K562 (cell line): ENCODE measurements at regions not wholly inside any gene's neighbourhood (a gene's known extent, or its start where the extent isn't known, plus 50 kb on each side); places are given as distances from the start of the nearest gene placed in this dataset.

ENCODE experiments used
- ATAC-seq: fragments of 200-7000 bp; cut with Tn5 transposase; 3 replicates; pipeline ENCODE4 v1.9.1; 2020; ENCODE audit warnings: moderate library complexity
- BruUV-seq: library from RNA; stranded (reverse); fragments of 400-500 nt; replicated peaks from 2 replicates; lab custom pipeline; 2021; lab: Mats Ljungman, UMichigan
- CTCF ChIA-PET: fragments of 300-600 bp; formaldehyde crosslinking; extraction: SDS; loops from one replicate; lab custom pipeline; 2021; ENCODE audit warnings: low intra/inter-chr PET ratio; lab: Yijun Ruan, JAX
- POLR2A ChIA-PET: fragments of 300-600, 350-650 bp; sonication (Branson Sonifier 250); formaldehyde crosslinking; extraction: SDS; loops from one replicate; lab custom pipeline; 2021; ENCODE audit warnings: antibody characterized with exemption, inconsistent platforms; lab: Yijun Ruan, JAX
- DNase-seq, 4 experiments: peaks; one replicate each; pipeline versions ENCODE4 v3.0.0 to v3.0.0-alpha.2; 2011 to 2018; ENCODE audit warnings: low spot score in 3 of 4, mixed read lengths in 3 of 4; ENCODE audit errors: extremely low read depth in 1 of 4
- FAIRE-seq: peaks from 2 replicates; lab custom pipeline; 2011; peaks lifted over from hg19 to GRCh38; lab: Jason Lieb, UNC
- H2AFZ ChIP-seq: 2 replicates; pipeline ENCODE4 v1.6.0; 2011; ENCODE audit warnings: low read depth, low read length, control low read depth, inconsistent platforms
- H3K27ac ChIP-seq: fragments of 200-600 bp; 3 replicates; pipeline ENCODE4 v1.8.0; 2011; ENCODE audit warnings: low read depth, mild to moderate bottlenecking, control low read depth, inconsistent platforms, low read length, moderate library complexity, mixed read lengths; ENCODE audit errors: extremely low read depth
- H3K27me3 ChIP-seq, 2 experiments: fragments of 300-600 bp in 1 of 2; 2 replicates in 1 of 2; 3 replicates in 1 of 2; pipeline versions ENCODE4 v1.6.0 to v1.8.0; 2011; ENCODE audit warnings: inconsistent platforms in 2 of 2, low read length in 2 of 2, mild to moderate bottlenecking in 1 of 2, mixed read lengths in 1 of 2, moderate library complexity in 1 of 2; ENCODE audit not compliant: control insufficient read depth in 2 of 2, insufficient read depth in 2 of 2
- H3K36me3 ChIP-seq: fragments of 300-600 bp; 3 replicates; pipeline ENCODE4 v1.8.0; 2011; ENCODE audit warnings: mild to moderate bottlenecking, low read length, inconsistent platforms; ENCODE audit not compliant: control insufficient read depth, insufficient read depth
- H3K4me1 ChIP-seq, 2 experiments: fragments of 200-600 bp in 1 of 2; replicated peaks in 1 of 2; 2 replicates in 1 of 2; 3 replicates in 1 of 2; pipeline versions ENCODE4 v1.5.1 to v1.8.0; 2011; ENCODE audit warnings: inconsistent platforms in 2 of 2, low read length in 2 of 2, mild to moderate bottlenecking in 1 of 2, mixed read lengths in 1 of 2, moderate library complexity in 1 of 2; ENCODE audit not compliant: control insufficient read depth in 2 of 2, insufficient read depth in 2 of 2
- H3K4me2 ChIP-seq: 2 replicates; pipeline ENCODE4 v1.6.1; 2011; ENCODE audit warnings: low read length, control low read depth, inconsistent platforms, mixed read lengths; ENCODE audit not compliant: insufficient read depth
- H3K4me3 ChIP-seq: fragments of 200-600 bp; sonication (generic), shearing (Covaris generic); 2 replicates; pipeline ENCODE4 v1.5.1; 2016; ENCODE audit warnings: control low read depth, inconsistent platforms
- H3K79me2 ChIP-seq: fragments of 200-600 bp; 3 replicates; pipeline ENCODE4 v1.8.0; 2011; ENCODE audit warnings: low read length, inconsistent platforms; ENCODE audit not compliant: control insufficient read depth, insufficient read depth
- H3K9ac ChIP-seq, 2 experiments: 2 replicates each; pipeline versions ENCODE4 v1.6.0 to v1.6.1; 2011; ENCODE audit warnings: low read depth in 2 of 2, low read length in 2 of 2, control low read depth in 1 of 2, inconsistent platforms in 1 of 2, mild to moderate bottlenecking in 1 of 2, mixed read lengths in 1 of 2; ENCODE audit not compliant: insufficient read depth in 1 of 2
- H3K9me1 ChIP-seq: one replicate; pipeline ENCODE4 v1.6.0; 2011; ENCODE audit warnings: inconsistent platforms, mild to moderate bottlenecking, low read length, moderate library complexity; ENCODE audit not compliant: control insufficient read depth, insufficient read depth
- H3K9me3 ChIP-seq: replicated peaks from 2 replicates; pipeline ENCODE4 v1.5.1; 2011; ENCODE audit warnings: low read depth, low read length, inconsistent platforms; ENCODE audit not compliant: control insufficient read depth, insufficient read depth
- H4K20me1 ChIP-seq: replicated peaks from 2 replicates; pipeline ENCODE4 v1.6.1; 2011; ENCODE audit warnings: low read length, inconsistent platforms, mixed read lengths; ENCODE audit not compliant: control insufficient read depth, insufficient read depth
- CCNT2 ChIP-seq: IDR thresholded peaks from 2 replicates; pipeline ENCODE4 v1.6.1; 2011; ENCODE audit warnings: borderline replicate concordance, low read depth, mild to moderate bottlenecking, moderate library complexity, mixed read lengths, low read length; ENCODE audit not compliant: insufficient read length; ENCODE audit errors: extremely low read depth
- COPS2 ChIP-seq: fragments of 450-650 bp; conservative IDR thresholded peaks from 2 replicates; pipeline ENCODE4 v1.6.1; 2016; ENCODE audit warnings: mild to moderate bottlenecking, moderate library complexity
- GMEB1 ChIP-seq: fragments of 250-450 bp; sonication (Bioruptor Pico); IDR thresholded peaks from 2 replicates; pipeline ENCODE4 v1.4.0; 2020; ENCODE audit warnings: mild to moderate bottlenecking
- HEY1 ChIP-seq: fragments of 250-450 bp; sonication (Bioruptor Pico); IDR thresholded peaks from 2 replicates; pipeline ENCODE4 v1.5.0; 2020; ENCODE audit warnings: mild to moderate bottlenecking, moderate library complexity, borderline replicate concordance
- MXD1 ChIP-seq: fragments of 250-450 bp; sonication (Bioruptor Pico); IDR thresholded peaks from 2 replicates; pipeline ENCODE4 v1.8.0; 2021; ENCODE audit warnings: borderline replicate concordance, mild to moderate bottlenecking, moderate library complexity; ENCODE audit not compliant: poor library complexity, severe bottlenecking
- POLR3G ChIP-seq: IDR thresholded peaks from 2 replicates; pipeline ENCODE4 v1.6.1; 2011; ENCODE audit not compliant: insufficient read length, insufficient replicate concordance; ENCODE audit errors: extremely low read depth
- RBBP5 ChIP-seq: fragments of 200-600 bp; sonication (generic); IDR thresholded peaks from 2 replicates; pipeline ENCODE4 v1.6.1; 2012; ENCODE audit warnings: borderline replicate concordance, mild to moderate bottlenecking, low read length, control low read depth, inconsistent platforms; ENCODE audit not compliant: insufficient read depth, poor library complexity, severe bottlenecking
- RBM14 ChIP-seq: fragments of 200-400 bp; formaldehyde crosslinking; IDR thresholded peaks from 2 replicates; pipeline ENCODE4 v1.6.1; 2018; ENCODE audit warnings: low read depth, mild to moderate bottlenecking, low read length, moderate library complexity, borderline replicate concordance; ENCODE audit not compliant: insufficient read depth
- RFX7 ChIP-seq: fragments of 250-450 bp; sonication (Bioruptor Pico); IDR thresholded peaks from 2 replicates; pipeline ENCODE4 v1.5.1; 2021; ENCODE audit warnings: mild to moderate bottlenecking
- ZBTB11 ChIP-seq, 3 experiments: fragments of 200-800 bp in 1 of 3; fragments of 250-450 bp in 1 of 3; fragments of 450-650 bp in 1 of 3; sonication (Bioruptor Pico) in 1 of 3; sonication (Bioruptor generic) in 1 of 3; formaldehyde crosslinking in 1 of 3; IDR thresholded peaks; 2 replicates each; pipeline versions ENCODE4 v1.6.1 to v1.8.0; 2016 to 2022; ENCODE audit warnings: mild to moderate bottlenecking in 2 of 3, missing genetic modification characterization in 2 of 3, missing compliant biosample characterization in 1 of 3, moderate library complexity in 1 of 3
- ZNF518B ChIP-seq: fragments of 250-450 bp; sonication (Bioruptor Pico); IDR thresholded peaks from 2 replicates; pipeline ENCODE4 v1.5.0; 2021; ENCODE audit warnings: mild to moderate bottlenecking, moderate library complexity
- WGBS: fragments of 100-300 bp; shearing (Covaris generic); methylation state at CpG from one replicate; pipeline ENCODE4 v1.1.6; 2016; ENCODE audit warnings: low coverage, mixed read lengths; ENCODE audit not compliant: insufficient coverage; ENCODE audit errors: missing lambda C conversion rate; 5-methylcytosine and 5-hydroxymethylcytosine counted together
- in situ Hi-C: fragments of 300-500 bp; cut with MboI; formaldehyde crosslinking; loops from 4 replicates; pipeline ENCODE4 v1.15.0; 2018; ENCODE audit warnings: inconsistent platforms, mixed read lengths
- intact Hi-C: fragments of 100-400 bp; cut with micrococcal nuclease; formaldehyde crosslinking; loops from 2 replicates; pipeline ENCODE4 v1.14.2; 2022

GRCh38 chr10:43739161-43739560 lies 90.5 kb upstream of the ZNF32 start:
- BruUV-seq, result no TSS peak
- CTCF ChIA-PET, result no interaction called here
- FAIRE-seq (no peak), ATAC-seq (no peak), DNase-seq (no peak)
- Histone ChIP-seq H3K79me2 (no peaks in the 10 kb centered on the region), H3K9me1 (no peaks in the 10 kb centered on the region), H3K4me2 (no peak overlapping the region), H3K36me3 (no peaks in the 10 kb centered on the region), H3K9ac (no peak overlapping the region), H2AFZ (no peak overlapping the region), H3K27me3 (peaks cover 0 to 8% of the 10 kb centered on the region in 2 experiments; a peak in 2 of 5 replicates), H3K27ac (no peak overlapping the region), H4K20me1 (no peaks in the 10 kb centered on the region; the same call in 1 of the 2 replicates), H3K4me1 (no peaks in the 10 kb centered on the region), H3K4me3 (no peak overlapping the region), H3K9me3 (no peaks in the 10 kb centered on the region)
- WGBS, result 0% methylated on average over 1 of the region's 1 CpG
- intact Hi-C loops (no loop called here), in situ Hi-C loops (no loop called here)
- POLR2A ChIA-PET, result interaction anchor here (0.6 kb wide), 1 partner anchor 1156 kb away, joined by 4 read pairs; no protein-coding TSS in a partner anchor
- TF ChIP-seq RBBP5 (no peak), MXD1 (CRISPR knock-in tag) (no peak), HEY1 (no peak), POLR3G (no peak), GMEB1 (CRISPR knock-in tag) (no peak), CCNT2 (no peak), RFX7 (CRISPR knock-in tag) (no peak), COPS2 (no peak), ZNF518B (CRISPR knock-in tag) (no peak), RBM14 (no peak), ZBTB11 (CRISPR knock-in tag; IDR thresholded peaks at IDR 0.05) (no peak)
